Keratinocyte (primary cell): ENCODE measurements at regions not wholly inside any gene's neighbourhood (a gene's known extent, or its start where the extent isn't known, plus 50 kb on each side); places are given as distances from the start of the nearest gene placed in this dataset.
A peak's percentile ranks its signal among the peaks of the same experiment; 100 is the strongest.

Experiments used
- DNase-seq: peaks from one replicate; pipeline ENCODE4 v3.0.0-alpha.2; 2011; ENCODE audit warnings: low read depth, missing footprints, low spot score
- FAIRE-seq: peaks from 2 replicates; lab custom pipeline; 2011; peaks lifted over from hg19 to GRCh38; lab: Jason Lieb, UNC
- H2AFZ ChIP-seq: 2 replicates; pipeline ENCODE4 v1.6.0; 2012; ENCODE audit warnings: low read length, control low read depth, inconsistent platforms; ENCODE audit not compliant: control insufficient read depth
- H3K27ac ChIP-seq: 2 replicates; pipeline ENCODE4 v1.5.1; 2011; ENCODE audit warnings: low read length; ENCODE audit not compliant: control insufficient read depth, insufficient read depth
- H3K27me3 ChIP-seq: 3 replicates; pipeline ENCODE4 v1.6.0; 2011; ENCODE audit warnings: low read length; ENCODE audit not compliant: control insufficient read depth, insufficient read depth; ENCODE audit errors: extremely low read depth
- H3K36me3 ChIP-seq, 2 experiments: 2 replicates in 1 of 2; 3 replicates in 1 of 2; pipeline ENCODE4 v1.5.1; 2011; ENCODE audit warnings: low read length in 2 of 2, mild to moderate bottlenecking in 1 of 2; ENCODE audit not compliant: control insufficient read depth in 2 of 2, insufficient read depth in 2 of 2; ENCODE audit errors: extremely low read depth in 1 of 2
- H3K4me1 ChIP-seq: 3 replicates; pipeline ENCODE4 v1.5.1; 2011; ENCODE audit warnings: low read length; ENCODE audit not compliant: control insufficient read depth, insufficient read depth; ENCODE audit errors: extremely low read depth
- H3K4me2 ChIP-seq: 3 replicates; pipeline ENCODE4 v1.6.0; 2011; ENCODE audit warnings: low read depth, low read length; ENCODE audit not compliant: control insufficient read depth, insufficient read depth; ENCODE audit errors: extremely low read depth
- H3K4me3 ChIP-seq, 3 experiments: fragments of 200-600 bp in 1 of 3; sonication (generic) in 1 of 3; 2 replicates in 2 of 3; 3 replicates in 1 of 3; pipeline ENCODE4 v1.5.1; 2011 to 2016; ENCODE audit warnings: low read length in 3 of 3, mild to moderate bottlenecking in 3 of 3, control low read depth in 2 of 3, inconsistent platforms in 1 of 3, low read depth in 1 of 3, mixed read lengths in 1 of 3, mixed run types in 1 of 3, moderate library complexity in 1 of 3; ENCODE audit not compliant: control insufficient read depth in 2 of 3, insufficient read depth in 2 of 3; ENCODE audit errors: extremely low read depth in 1 of 3
- H3K79me2 ChIP-seq: 2 replicates; pipeline ENCODE4 v1.6.0; 2012; ENCODE audit warnings: low read length; ENCODE audit not compliant: control insufficient read depth, insufficient read depth
- H3K9ac ChIP-seq: 3 replicates; pipeline ENCODE4 v1.6.0; 2011; ENCODE audit warnings: low read length; ENCODE audit not compliant: control insufficient read depth, insufficient read depth; ENCODE audit errors: extremely low read depth
- H3K9me1 ChIP-seq: 3 replicates; pipeline ENCODE4 v1.6.0; 2011; ENCODE audit warnings: low read length; ENCODE audit not compliant: control insufficient read depth, insufficient read depth; ENCODE audit errors: extremely low read depth
- H3K9me3 ChIP-seq: 2 replicates; pipeline ENCODE4 v1.5.1; 2012; ENCODE audit warnings: low read depth, low read length; ENCODE audit not compliant: control insufficient read depth
- H4K20me1 ChIP-seq: 3 replicates; pipeline ENCODE4 v1.6.0; 2011; ENCODE audit warnings: low read length; ENCODE audit not compliant: control insufficient read depth, insufficient read depth; ENCODE audit errors: extremely low read depth
- CTCF ChIP-seq, 3 experiments: IDR thresholded peaks in 1 of 3; conservative IDR thresholded peaks in 1 of 3; optimal IDR thresholded peaks in 1 of 3; 2 replicates in 2 of 3; 3 replicates in 1 of 3; pipeline versions ENCODE3 to v1.5.1; 2011; ENCODE audit warnings: low read length in 3 of 3, mild to moderate bottlenecking in 3 of 3, moderate library complexity in 2 of 3, control low read depth in 1 of 3, inconsistent platforms in 1 of 3; ENCODE audit not compliant: insufficient read depth in 2 of 3; ENCODE audit errors: extremely low read depth in 1 of 3
- EZH2 ChIP-seq: IDR thresholded peaks from one replicate; pipeline ENCODE4 v1.6.1; 2012; ENCODE audit warnings: inconsistent platforms, mild to moderate bottlenecking, low read length, moderate library complexity
- dilution Hi-C: fragments of 300-500 bp; cut with MboI; formaldehyde crosslinking; loops from one replicate; pipeline ENCODE4 v1.7.0; 2020; ENCODE audit warnings: low sequenced_read_pairs; ENCODE audit not compliant: extremely low pct_ligation_motif_present

GRCh38 chr6:105780146-105780860 is 305.8 kb upstream of the PRDM1 start:
- H4K20me1 ChIP-seq, result no peaks in the 10 kb centered on the region
- H3K9me1 ChIP-seq, result no peaks in the 10 kb centered on the region
- DNase-seq (no peak), FAIRE-seq (peak; percentile 71)
- peaks cover 30% of the 10 kb centered on the region for H3K4me1 ChIP-seq
- H3K27me3 ChIP-seq, result no peaks in the 10 kb centered on the region
- H3K4me2 ChIP-seq, result no peak overlapping the region
- dilution Hi-C loops, result no loop called here
- no peak overlapping the region for H2AFZ ChIP-seq
- H3K79me2 ChIP-seq, result no peaks in the 10 kb centered on the region
- no peak overlapping the region for H3K4me3 ChIP-seq
- no peaks in the 10 kb centered on the region for H3K36me3 ChIP-seq
- peak overlapping the region; percentile 92 for H3K27ac ChIP-seq
- H3K9me3 ChIP-seq, result no peaks in the 10 kb centered on the region
- no peak for TF ChIP-seq EZH2
- no peak for TF ChIP-seq CTCF (optimal IDR thresholded peaks at IDR 0.05 in 1 of 3, IDR thresholded peaks at IDR 0.05 in 1 of 3, conservative IDR thresholded peaks at IDR 0.05 in 1 of 3; ENCODE audit: extremely low read depth in 1 of 3, insufficient read depth in 2 of 3, low read length in 3 of 3)
- H3K9ac ChIP-seq, result no peak overlapping the region

GRCh38 chr6:105779110-105779509 is 307.0 kb upstream of the PRDM1 start:
- H3K4me3 ChIP-seq, result no peak overlapping the region
- H3K27me3 ChIP-seq, result no peaks in the 10 kb centered on the region
- FAIRE-seq (no peak), DNase-seq (no peak)
- TF ChIP-seq CTCF (optimal IDR thresholded peaks at IDR 0.05 in 1 of 3, IDR thresholded peaks at IDR 0.05 in 1 of 3, conservative IDR thresholded peaks at IDR 0.05 in 1 of 3; ENCODE audit: extremely low read depth in 1 of 3, insufficient read depth in 2 of 3, low read length in 3 of 3), result no peak
- no peak for TF ChIP-seq EZH2
- dilution Hi-C loops, result no loop called here
- no peaks in the 10 kb centered on the region for H3K36me3 ChIP-seq
- H4K20me1 ChIP-seq, result no peaks in the 10 kb centered on the region
- no peak overlapping the region for H3K27ac ChIP-seq
- H3K9me3 ChIP-seq, result no peaks in the 10 kb centered on the region
- H3K9me1 ChIP-seq, result no peaks in the 10 kb centered on the region
- peaks cover 22% of the 10 kb centered on the region for H3K4me1 ChIP-seq
- H3K9ac ChIP-seq, result no peak overlapping the region
- H3K79me2 ChIP-seq, result no peaks in the 10 kb centered on the region
- H2AFZ ChIP-seq, result no peak overlapping the region
- H3K4me2 ChIP-seq, result no peak overlapping the region
